ENCODE measurements at regions not wholly inside any gene's neighbourhood (a gene's known extent, or its start where the extent isn't known, plus 50 kb on each side); places are given as distances from the start of the nearest gene placed in this dataset.

DNA sequence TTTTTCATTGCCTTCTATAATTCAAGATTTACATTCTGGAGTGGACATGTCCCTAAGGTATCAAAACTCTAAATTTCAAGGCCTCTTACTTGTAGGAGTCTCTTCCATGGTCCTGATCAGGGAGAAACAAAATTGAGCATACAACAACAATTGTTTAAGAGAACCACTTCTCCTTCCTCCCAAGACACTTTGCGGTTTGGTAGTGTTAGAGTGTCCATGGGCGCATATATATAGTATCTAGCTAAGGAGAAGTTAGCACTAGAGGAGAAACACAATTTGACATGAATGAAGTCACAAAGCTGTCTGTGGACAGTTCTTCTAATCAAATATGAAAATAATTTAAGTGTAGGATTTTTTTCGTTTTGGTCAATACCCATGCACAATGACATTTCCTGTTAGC lies 349.1 kb upstream of the MAP2 start:
- no peak for DNase-seq (ENCODE audit: low read depth)
- Histone ChIP-seq H3K4me3 (ENCODE audit: low read depth, low read length) (no peak overlapping the region), H3K36me3 (ENCODE audit: control insufficient read depth, insufficient read depth, low read length) (no peaks in the 10 kb centered on the region), H3K27me3 (ENCODE audit: control insufficient read depth, insufficient read depth, low read length) (no peaks in the 10 kb centered on the region)
- FAIRE-seq = no peak
- TF ChIP-seq CTCF (IDR thresholded peaks at IDR 0.05; ENCODE audit: insufficient read depth, low read length, severe bottlenecking) = no peak

DNA sequence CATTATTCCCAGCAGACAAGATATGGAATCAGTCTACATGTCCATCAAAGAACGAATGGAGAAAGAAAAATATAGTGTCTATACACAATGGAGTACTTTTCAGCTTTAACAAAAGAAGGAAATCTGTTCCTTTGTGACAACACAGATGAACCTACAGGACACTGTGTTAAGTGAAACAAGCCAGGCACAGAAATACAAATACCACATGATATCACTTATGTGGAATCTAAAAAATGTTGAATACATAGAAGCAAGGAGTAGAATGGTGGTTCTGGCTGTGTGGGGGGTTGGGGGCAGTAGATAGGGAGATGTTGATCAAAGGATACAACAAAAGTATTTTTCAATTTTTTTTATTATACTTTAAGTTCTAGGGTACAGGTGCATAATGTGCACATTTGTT lies 347.7 kb upstream of the MAP2 start:
- no peak for FAIRE-seq
- DNase-seq (ENCODE audit: low read depth) = no peak
- Histone ChIP-seq H3K27me3 (ENCODE audit: control insufficient read depth, insufficient read depth, low read length) (no peaks in the 10 kb centered on the region), H3K36me3 (ENCODE audit: control insufficient read depth, insufficient read depth, low read length) (no peaks in the 10 kb centered on the region), H3K4me3 (ENCODE audit: low read depth, low read length) (no peak overlapping the region)
- TF ChIP-seq CTCF (IDR thresholded peaks at IDR 0.05; ENCODE audit: insufficient read depth, low read length, severe bottlenecking) = no peak

- H3K4me3 ChIP-seq (ENCODE audit: low read depth, low read length) = no peak overlapping the region
- H3K36me3 ChIP-seq (ENCODE audit: control insufficient read depth, insufficient read depth, low read length) = no peaks in the 10 kb centered on the region
- FAIRE-seq (no peak), DNase-seq (ENCODE audit: low read depth) (no peak)
- no peaks in the 10 kb centered on the region for H3K27me3 ChIP-seq (ENCODE audit: control insufficient read depth, insufficient read depth, low read length)
- no peak for TF ChIP-seq CTCF (IDR thresholded peaks at IDR 0.05; ENCODE audit: insufficient read depth, low read length, severe bottlenecking)
Observed at GRCh38 chr2:209086761-209087160, 337.1 kb upstream of the MAP2 start.

DNA sequence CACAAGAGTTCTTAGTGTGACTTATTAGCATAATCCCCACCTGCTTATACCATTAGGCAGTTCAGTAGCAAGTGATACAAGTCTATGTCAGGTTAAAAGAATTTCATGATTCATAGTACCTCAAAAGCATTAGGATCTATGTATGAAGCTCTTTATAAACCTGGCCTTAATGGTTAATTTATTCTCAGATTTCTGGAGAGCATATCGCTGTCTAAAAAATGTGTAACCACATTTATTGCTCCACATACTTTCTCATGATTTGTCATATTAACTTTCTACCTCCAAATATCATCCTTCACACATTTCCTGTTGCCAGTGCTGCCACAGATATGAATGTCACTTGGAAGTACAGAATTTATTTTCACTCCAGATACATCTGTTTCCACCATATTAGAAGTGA lies 332.8 kb upstream of the MAP2 start:
- Histone ChIP-seq H3K36me3 (ENCODE audit: control insufficient read depth, insufficient read depth, low read length) (no peaks in the 10 kb centered on the region), H3K4me3 (ENCODE audit: low read depth, low read length) (no peak overlapping the region), H3K27me3 (ENCODE audit: control insufficient read depth, insufficient read depth, low read length) (no peaks in the 10 kb centered on the region)
- TF ChIP-seq CTCF (IDR thresholded peaks at IDR 0.05; ENCODE audit: insufficient read depth, low read length, severe bottlenecking) = no peak
- DNase-seq (ENCODE audit: low read depth) = peak; percentile 47
- FAIRE-seq = no peak

- no peak for FAIRE-seq
Observed at GRCh38 chr2:209094221-209094620, 329.6 kb upstream of the MAP2 start.

More at GRCh38 chr2:209094221-209094620, 329.6 kb upstream of the MAP2 start:
- no peak for TF ChIP-seq CTCF (IDR thresholded peaks at IDR 0.05; ENCODE audit: insufficient read depth, low read length, severe bottlenecking)
- DNase-seq (ENCODE audit: low read depth) = no peak
- no peaks in the 10 kb centered on the region for H3K27me3 ChIP-seq (ENCODE audit: control insufficient read depth, insufficient read depth, low read length)
- H3K36me3 ChIP-seq (ENCODE audit: control insufficient read depth, insufficient read depth, low read length) = no peaks in the 10 kb centered on the region
- H3K4me3 ChIP-seq (ENCODE audit: low read depth, low read length) = no peak overlapping the region
